HG02798 (cell line): ENCODE measurements at regions not wholly inside any gene's neighbourhood (a gene's known extent, or its start where the extent isn't known, plus 50 kb on each side); places are given as distances from the start of the nearest gene placed in this dataset.

ENCODE experiments used
- ATAC-seq: cut with Tn5 transposase; IDR thresholded peaks from one replicate; pipeline ENCODE4 v1.9.1; 2021; ENCODE audit warnings: mild to moderate bottlenecking; ENCODE audit not compliant: unreplicated experiment, poor library complexity

- no peak for ATAC-seq
Observed at GRCh38 chr1:56028244-56028643, 551.1 kb downstream of the PLPP3 start.

DNA sequence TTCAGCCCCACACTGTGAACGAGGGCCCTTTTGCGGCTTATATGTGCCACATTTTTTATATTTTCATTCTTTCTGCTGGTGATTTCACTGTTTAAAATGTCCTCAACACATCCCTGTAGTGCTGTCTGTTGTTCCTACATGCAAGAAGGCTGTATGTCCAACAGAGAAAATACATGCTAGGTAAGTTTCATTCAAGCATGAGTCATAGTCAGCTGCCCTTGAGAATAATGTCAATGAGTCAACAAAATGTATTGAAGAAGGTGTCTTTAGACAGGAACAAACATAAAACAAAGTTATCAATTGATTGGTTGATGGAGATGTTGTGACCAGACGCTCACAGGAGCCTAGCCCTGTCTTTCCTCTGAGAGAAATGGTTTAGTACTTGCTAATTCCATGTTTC is 553.4 kb downstream of the PLPP3 start:
- no peak for ATAC-seq

DNA sequence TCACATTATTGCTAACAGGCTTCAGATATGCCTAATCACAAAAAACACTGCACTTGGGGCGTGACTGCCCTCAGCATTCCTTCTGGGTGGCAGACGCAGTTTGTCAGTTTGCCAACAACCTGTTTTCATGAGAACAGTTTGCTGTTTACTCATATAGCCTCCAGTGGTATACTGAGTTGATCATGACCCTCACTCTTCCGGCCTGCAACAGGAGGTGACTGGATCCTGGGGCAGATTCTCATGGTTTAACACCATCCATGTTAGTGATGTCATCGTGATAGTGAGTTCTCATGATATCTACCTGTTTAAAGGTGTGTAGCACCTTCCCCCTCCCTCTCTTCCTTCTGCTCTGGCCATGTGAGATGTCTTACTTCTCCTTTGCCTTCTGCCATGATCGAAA is 555.2 kb downstream of the PLPP3 start:
- ATAC-seq, result no peak

DNA sequence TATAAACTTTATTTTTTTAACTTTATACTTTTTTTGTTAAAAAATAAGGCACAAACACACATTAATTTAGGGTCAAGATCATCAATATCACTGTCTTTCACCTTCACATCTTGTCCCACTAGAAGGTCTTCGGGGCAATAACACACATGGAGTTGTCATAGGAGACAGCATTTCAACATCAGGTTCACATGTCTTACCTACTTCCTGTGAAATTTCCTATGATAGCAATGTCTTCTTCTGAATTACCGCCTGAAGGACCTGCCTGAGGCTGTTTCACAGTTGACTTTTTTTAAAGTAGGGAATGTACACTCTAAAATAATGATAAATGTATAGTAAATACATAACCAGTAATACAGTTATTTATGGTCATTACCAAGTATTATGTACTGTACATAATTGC is 559.4 kb downstream of the PLPP3 start:
- ATAC-seq, result no peak

DNA sequence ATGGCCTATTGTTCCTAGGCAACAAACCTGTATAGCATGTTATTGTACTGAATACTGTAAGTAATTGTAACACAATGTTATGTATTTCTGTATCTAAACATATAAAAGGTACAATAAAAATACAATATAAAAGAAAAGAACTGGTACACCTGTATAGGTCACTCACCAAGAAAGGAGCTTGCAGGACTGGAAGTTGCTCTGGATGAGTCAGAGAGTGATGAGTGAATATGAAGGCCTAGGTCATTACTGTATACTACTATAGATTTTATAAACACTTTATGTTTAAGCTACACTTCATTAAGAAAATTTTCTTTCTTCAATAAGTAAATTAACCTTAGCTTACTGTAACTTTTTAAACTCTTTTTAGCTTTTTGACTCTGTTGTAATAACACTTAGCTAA is 559.9 kb downstream of the PLPP3 start:
- no peak for ATAC-seq

- ATAC-seq, result no peak
Observed at GRCh38 chr1:56017336-56017735, 562.0 kb downstream of the PLPP3 start.

- ATAC-seq, result no peak
Observed at GRCh38 chr1:56003846-56004245, 575.5 kb downstream of the PLPP3 start.

DNA sequence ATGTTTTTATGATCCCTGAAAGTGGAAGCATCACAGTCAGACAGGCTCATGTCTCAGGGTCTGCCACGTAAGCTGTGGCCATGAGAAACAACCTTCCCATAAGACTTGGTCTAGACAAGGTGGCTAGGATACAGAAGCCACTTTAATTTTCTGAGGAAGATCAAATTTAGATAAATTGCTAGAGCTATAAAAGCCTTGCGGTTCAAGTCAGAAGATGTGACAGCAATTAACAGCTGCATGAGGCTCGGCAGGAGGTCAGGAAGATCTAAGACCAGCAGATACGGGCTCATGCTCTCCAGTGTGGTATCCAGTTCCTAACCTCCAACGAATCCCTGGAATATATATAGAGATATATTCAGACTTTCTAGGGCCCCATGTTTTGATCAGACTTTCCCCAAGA is 577.1 kb downstream of the PLPP3 start:
- ATAC-seq, result no peak

GRCh38 chr1:56000424-56000823 is 578.9 kb downstream of the PLPP3 start:
- no peak for ATAC-seq

DNA sequence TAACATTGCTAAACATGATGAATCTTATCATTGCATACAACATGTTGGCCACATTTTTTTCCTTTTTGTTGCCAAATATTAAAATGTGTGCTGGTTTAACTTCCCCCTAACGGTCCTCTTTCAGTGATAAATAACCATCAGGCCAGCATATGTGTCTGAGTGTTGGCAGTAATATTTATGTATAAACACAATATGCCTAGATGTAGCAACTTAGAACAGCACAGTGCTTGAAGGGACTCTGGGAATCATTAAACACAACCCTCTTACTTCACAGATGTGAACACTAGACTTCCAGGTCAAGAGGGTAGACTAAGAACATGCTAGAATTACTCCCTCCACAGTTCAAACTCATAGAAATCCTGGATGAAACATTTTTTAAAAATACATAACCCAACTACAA is 581.8 kb downstream of the PLPP3 start:
- no peak for ATAC-seq

- no peak for ATAC-seq
Observed at GRCh38 chr1:55993646-55994318, 585.6 kb downstream of the PLPP3 start.

DNA sequence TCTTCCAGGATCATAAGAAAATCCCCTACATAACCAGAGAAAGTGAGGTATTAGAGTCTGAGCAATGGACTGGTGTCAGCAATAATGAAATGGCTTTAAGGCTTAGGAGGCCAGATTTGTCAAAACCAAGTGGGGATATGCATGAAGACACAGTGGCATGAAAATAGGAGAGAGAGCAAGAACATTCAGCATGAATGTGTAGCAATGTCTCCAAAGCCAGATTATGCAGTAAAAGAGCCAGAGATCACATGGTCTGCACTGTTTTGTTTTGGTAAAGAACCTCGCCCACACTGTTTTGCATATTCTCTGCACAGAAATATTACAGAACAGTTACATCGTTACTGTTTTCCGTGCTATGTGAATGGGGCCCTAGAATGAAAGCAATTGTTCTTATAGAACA is 589.4 kb downstream of the PLPP3 start:
- ATAC-seq, result no peak

GRCh38 chr1:55988963-55989452 is 590.4 kb downstream of the PLPP3 start:
- ATAC-seq, result no peak

DNA sequence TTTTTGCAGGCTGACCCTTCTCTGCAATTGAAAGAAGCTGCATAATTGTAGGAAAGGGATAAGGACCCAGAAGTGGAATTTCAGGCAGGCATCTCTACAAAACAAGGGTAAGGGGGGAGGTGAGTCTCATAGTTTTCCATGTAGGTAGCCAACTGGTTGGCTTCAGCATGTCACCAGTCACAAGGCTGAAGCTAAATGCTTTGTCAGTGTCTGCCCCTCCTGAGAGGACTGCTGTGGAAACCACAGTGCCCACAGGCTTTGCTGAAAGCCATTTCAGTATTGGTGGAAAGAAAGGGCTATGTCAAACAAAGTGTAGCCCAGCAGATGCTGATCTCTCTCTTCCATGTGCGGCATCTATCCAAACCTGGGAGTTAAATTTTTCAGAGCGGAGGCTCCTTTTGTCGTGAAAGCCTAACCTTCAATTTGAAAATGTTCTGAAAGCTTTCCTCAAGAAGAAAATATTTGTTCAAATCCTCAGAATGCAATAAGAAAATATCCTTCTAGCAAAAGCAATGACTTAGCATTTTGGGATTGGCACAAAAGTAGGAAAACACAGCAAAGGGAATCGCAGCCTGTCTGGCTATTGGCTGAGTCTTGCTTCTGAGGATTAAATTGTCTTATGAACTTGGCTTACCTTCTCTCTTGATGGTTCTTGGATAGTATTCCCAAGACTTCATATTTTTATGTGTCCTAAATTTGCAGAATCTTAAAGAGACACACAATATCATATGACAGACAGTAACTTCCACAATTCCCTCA is 591.7 kb downstream of the PLPP3 start:
- no peak for ATAC-seq

DNA sequence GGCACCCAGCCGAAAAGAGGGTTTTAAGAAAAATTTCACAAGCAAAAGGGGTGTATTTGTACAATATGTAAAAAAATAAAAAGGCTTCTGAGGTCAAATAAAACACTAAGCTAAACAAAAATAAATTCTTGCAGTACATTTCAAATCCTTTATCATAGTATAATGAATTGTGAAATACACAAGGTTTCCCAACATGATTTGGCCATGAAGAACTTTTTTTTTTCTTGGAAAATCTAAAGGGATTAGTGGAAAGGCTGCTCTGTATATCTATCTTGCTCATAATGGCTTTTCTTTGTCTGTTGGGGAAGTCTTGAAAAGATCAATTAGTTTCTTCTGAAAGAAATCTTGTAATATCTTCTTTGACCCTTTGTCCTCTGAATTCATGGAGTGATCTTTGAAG is 593.4 kb downstream of the PLPP3 start:
- no peak for ATAC-seq

- no peak for ATAC-seq
Observed at GRCh38 chr1:55981010-55981650, 598.2 kb downstream of the PLPP3 start.

DNA sequence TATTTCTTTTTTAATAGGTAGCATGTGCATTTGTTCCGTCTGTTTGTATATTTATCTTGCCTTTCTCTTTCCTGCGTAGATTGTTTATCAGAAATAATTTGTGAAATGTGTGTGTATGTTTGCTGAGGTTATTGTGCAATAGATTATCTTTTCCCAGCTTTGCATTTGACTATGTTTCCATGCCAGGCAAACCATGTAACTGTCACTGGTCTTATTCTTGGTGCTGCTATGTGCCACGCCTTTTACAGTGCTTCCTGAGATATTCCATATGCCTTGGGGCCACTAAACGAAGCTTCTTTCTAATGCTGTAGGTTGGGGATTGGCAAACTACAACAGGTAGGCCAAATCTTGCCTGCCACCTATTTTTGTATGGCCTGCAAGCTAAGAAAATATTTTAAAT is 598.8 kb downstream of the PLPP3 start:
- ATAC-seq, result no peak

DNA sequence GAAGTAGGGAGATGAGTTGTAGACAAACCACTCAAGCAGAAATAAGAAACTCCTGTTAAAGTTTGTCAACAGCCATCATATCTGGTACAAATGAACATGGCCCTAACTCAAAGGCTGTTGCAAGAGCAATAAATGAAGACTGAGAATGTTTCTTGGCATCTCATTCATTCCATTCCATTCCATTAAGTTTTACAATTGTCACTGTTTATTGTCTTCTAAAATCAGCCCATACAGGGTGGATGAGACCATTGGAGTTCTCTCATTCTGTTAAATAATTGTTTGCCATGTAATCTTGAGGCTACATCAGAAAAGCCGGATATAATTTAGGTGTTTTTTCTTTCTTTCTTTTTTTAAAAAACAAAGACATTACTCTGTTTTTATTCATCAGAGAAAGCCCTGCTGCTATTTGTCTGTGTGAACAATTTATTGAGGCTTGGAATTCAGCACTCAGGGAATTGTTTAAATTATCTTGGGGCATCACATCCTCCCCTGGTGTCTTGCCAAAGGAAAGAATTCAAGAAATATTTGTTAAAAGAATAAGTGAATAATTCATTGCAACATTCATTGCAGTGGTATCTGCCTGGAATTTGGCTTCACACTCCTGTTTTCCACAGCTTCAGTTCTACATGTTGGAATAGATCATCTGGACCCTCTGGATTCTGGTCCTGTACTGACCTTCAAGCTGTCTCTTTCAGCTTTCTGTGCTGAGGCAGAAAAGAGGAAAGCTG is 604.5 kb downstream of the PLPP3 start:
- no peak for ATAC-seq

DNA sequence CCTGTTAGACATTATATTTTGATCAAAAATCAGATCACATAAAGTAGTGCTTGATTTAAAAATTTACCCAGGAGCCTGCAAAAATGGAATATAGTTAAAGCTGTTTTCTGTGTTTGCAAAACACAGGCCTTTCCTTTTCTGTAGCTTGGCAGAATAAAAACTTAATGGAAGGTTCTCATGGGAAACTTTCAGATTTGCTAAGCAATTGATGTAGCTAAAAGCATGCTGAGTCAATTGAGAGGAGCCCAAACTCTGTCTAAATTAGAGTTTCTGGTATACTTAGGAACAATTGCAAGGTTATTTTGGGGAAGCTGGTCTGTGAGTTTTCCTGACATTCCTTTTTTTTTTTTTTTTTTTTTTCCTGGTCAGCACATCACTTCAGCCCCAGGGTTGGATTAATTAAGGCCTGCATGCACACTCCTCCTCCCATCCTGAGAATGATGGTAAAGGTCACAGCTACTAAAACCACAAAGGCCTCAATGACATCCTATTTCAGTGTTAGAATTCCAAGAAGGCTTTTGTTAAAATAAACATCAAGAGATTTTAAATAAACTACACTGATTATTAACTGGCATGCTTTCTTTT is 608.7 kb downstream of the PLPP3 start:
- ATAC-seq, result no peak

DNA sequence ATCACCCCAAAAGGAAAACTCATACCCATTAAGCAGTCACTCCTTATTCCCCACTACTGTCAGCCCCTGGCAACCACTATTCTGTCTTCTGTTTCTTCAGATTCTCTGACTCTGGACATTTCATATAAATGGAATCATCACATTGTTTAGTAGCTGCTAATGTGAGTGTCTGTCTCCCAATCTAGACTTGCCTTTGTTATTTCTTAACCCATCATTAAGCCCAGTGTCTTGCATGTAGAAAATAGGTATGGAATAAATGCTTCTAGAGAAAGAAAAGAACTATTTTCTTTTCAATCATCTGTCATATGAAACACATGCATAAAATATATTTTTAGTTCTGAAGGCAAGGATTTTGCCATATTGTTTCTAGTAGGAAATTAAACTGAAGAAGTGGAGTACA is 610.0 kb downstream of the PLPP3 start:
- ATAC-seq, result no peak
